Body of pancreas (tissue), 4 donors: ENCODE measurements at regions not wholly inside any gene's neighbourhood (a gene's known extent, or its start where the extent isn't known, plus 50 kb on each side); places are given as distances from the start of the nearest gene placed in this dataset.

Source experiments
- CTCF ChIP-seq, 7 experiments: fragments of 450-650 bp in 4 of 7; fragments of 200-600 bp in 3 of 7; sonication (generic) in 3 of 7; IDR thresholded peaks; one replicate each; pipeline ENCODE4 v1.5.1; 2016 to 2019; ENCODE audit warnings: antibody characterized with exemption in 7 of 7
- POLR2A ChIP-seq, 3 donors: fragments of 450-650 bp; IDR thresholded peaks; one replicate each; pipeline ENCODE4 v1.6.1; 2016; ENCODE audit warnings: antibody characterized with exemption in 3 of 3, mild to moderate bottlenecking in 2 of 3

GRCh38 chr5:162484095-162484494 is 416.5 kb downstream of the GABRG2 start:
- TF ChIP-seq CTCF (IDR thresholded peaks at IDR 0.05) (no peak), POLR2A (IDR thresholded peaks at IDR 0.05) (no peak)
